GM19240 (cell line): ENCODE measurements at regions not wholly inside any gene's neighbourhood (a gene's known extent, or its start where the extent isn't known, plus 50 kb on each side); places are given as distances from the start of the nearest gene placed in this dataset.
"Not testable (repeated sequence)": the region's sequence is repeated elsewhere in the genome, so short reads cannot be mapped to it uniquely, and the experiment has no call there.

Experiments
- DNase-seq: peaks from one replicate; pipeline ENCODE4 v3.0.0; 2011; ENCODE audit warnings: low spot score; ENCODE audit not compliant: insufficient read length

- DNase-seq = no peak
Observed at GRCh38 chrX:74251006-74251930, 52.7 kb upstream of the ZCCHC13 start.

- no peak for DNase-seq
Observed at GRCh38 chrX:74250574-74250973, 53.4 kb upstream of the ZCCHC13 start.

- no peak for DNase-seq
Observed at GRCh38 chrX:74249963-74250362, 54.0 kb upstream of the ZCCHC13 start.

DNA sequence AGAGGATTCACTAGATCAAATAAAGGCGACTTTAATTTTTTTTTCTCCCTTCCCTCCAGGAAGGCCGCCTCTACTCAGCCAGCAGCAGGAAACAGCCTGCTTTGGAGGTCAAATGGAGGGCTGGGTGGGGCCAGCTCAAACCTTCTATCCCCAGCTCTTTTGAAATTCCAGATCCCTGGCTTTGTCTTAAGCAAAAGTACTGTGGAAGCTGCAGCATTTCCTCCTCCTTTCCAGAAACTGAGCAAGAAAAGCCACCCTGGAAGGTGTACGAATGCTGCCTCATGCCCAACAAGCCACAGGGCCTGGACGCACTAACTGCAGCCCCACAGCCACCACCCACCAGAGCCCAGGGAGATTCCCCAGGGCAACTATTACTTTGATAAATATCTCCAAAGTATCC is 55.1 kb upstream of the ZCCHC13 start:
- no peak for DNase-seq

DNA sequence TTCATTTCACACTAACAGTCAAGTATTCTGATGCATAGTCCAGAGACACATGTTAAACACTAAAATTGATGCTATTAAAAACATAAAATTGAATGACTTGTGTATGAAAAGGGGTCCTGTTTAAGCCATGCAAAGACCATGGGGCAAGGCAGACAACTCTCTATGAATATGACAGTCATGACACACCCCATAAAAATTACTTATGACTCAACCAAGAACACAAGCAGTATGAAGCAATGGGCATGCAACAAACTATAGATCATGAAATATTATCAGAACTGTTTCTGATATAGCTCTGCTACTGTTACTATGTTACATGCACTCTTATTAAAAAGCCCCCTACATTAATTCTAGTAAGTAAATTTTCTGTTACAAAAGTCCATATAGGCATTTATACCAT is 57.5 kb upstream of the ZCCHC13 start:
- DNase-seq = no peak

DNA sequence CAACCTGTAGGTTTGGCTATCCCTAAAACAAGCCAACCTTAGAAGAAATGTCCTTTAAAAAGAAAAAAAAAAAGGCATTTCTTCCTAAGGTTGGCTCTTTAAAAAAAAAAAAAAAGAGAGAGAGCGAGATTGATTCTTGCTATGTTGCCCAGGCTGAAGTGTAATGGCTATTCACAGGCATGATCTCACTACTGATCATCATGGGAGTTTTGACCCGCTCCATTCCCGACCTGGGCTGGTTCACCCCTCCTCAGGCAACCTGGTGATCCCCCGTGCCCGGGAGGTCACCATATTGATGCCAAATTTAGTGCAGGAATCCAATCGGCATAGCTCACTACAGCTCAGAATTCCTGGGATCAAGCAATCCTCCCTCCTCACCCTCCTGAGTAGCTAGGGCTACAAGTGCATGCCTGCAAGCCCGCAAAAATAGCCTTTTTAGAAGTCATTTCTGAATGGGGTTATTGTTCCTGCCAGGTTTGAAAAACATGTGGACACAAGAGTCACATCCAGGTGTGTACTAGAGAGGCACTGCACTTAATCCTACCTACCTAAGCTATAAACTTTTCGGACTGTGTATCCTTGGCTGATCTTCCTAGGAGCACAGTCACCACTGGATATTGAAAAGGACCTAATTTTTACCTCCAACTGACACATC is 61.4 kb upstream of the ZCCHC13 start:
- no peak for DNase-seq

DNA sequence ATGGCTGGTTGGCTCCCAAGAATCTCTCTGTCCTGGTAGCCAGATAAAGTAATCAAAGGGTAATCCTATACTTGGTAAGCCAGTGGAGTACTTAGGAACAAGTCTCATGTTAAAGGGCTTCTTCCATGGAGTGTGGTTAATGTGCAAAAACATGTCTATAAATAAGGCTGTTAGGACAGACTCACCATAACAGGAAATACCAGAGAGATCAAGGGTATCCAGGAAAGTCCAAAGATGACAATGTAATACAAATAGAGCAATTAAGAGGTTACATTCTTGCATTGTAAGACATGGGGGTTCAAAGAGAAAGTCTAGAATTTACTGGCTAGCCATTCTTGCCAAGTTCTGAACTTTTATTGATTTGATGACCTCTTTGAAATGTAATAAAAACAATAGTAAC is 61.9 kb upstream of the ZCCHC13 start:
- DNase-seq = no peak

GRCh38 chrX:74238771-74239170 is 65.2 kb upstream of the ZCCHC13 start:
- DNase-seq = no peak

GRCh38 chrX:74234818-74235217 is 69.2 kb upstream of the ZCCHC13 start:
- DNase-seq = no peak

DNA sequence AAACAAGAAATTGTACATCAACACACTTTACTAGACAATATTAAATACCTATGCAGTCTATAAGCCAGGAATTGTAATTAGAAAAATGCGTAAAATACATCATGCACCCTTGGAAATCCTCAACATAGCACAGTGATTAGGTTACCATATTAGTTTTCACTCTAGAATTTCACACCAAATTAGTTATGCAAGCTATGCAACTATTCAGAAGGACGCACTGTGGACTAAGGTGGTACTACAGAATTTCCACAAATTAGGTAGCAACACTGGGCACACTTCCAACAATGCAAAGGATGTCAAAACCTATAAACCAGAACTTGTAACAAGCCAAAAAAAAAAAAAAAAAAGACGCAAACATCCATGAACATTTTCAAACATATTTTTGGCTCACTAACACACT is 71.1 kb upstream of the ZCCHC13 start:
- no peak for DNase-seq

DNA sequence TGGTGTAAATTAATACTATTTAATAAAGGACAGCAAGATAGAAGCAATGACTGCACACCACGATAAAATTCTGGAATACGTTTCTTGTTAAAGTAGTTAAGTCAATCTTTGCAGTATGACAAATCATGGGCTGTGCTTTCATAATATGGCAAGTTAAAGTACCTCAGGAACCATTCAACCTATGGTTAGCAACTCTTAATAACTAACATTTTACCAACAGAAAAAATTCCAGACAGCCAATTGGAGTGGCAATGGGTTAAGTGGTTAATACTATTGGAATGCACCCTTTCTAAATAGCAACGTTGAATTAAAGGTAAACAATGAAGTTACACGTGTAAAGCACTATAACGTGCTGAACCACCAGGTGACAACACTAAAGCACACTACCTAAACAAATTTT is 72.4 kb upstream of the ZCCHC13 start:
- DNase-seq = no peak

DNA sequence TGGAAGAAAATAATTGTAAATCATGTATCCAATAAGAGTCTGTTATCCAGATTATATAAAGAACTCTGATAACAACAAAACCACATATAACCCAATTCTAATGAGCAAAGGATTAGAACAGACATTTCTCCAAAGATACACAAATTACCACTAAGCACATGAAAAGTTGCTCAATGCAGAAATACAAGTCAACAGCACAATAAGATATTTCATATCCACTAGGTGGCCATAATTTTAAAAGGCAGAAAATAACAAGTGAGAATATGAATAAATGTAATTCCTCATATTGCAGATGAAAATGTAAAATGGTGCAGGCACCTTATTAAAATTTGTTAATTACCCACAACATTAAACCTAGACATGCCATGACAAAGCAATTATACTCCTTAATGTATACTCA is 73.9 kb upstream of the ZCCHC13 start:
- no peak for DNase-seq

DNA sequence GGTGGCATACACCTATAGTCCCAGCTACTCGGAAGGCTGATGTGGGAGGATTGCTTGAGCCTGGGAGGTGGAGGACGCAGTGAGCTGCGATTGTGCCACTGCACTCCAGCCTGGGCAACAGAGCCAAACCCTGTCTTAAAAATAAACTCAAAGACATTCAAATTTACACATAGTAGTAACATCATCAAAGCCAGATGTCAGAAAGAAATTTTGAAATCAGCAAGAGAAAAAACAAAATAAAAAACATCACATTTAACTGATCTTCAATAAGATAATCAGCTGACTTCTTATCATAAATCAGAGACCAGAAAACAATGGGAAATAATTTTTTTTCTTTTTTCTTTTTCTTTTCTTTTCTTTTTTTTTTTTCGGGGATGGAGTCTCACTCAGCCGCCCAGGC is 78.9 kb upstream of the ZCCHC13 start:
- DNase-seq = no peak

GRCh38 chrX:74220277-74220676 is 83.7 kb upstream of the ZCCHC13 start:
- no peak for DNase-seq

DNA sequence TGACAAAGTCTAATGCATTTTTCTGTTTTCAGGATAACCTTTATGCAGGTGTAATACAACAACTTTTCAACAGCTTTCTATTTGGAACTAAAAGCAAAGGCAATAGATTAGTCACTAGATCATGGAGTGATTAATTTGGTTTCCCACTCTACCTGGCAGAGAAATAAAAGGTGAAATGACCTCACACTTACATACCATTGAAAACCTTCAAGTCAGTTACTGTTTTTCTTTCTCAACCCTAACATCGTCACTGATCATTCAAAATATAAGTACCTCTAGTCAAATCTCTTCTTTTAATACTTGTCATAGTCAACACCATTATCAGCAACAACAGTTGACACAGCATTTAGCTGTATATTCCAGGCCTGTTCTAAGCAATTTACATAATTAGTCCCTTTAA is 85.1 kb upstream of the ZCCHC13 start:
- no peak for DNase-seq

DNA sequence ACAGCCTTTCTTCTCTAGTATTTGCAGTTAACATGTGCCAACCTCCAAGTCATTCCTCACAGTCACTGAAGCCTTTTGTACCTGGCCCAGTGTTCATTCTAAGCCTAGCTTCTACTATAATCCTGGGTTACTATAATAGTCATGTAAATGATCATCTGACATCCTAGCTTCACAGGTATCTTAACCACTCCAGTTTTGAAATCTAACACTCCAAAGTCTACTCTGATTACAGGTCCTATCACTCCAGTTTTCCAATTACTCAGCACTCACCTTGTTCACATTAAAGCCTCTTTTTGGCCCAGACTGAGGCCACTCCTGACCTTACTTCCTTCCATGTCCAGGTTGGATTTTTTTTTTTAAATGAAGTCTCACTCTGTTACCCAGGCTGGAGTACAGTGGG is 87.6 kb upstream of the ZCCHC13 start:
- DNase-seq = no peak

GRCh38 chrX:74211911-74212310 is 92.1 kb upstream of the ZCCHC13 start:
- no peak for DNase-seq

- DNase-seq = no peak
Observed at GRCh38 chrX:74207539-74207938, 96.4 kb upstream of the ZCCHC13 start.

DNA sequence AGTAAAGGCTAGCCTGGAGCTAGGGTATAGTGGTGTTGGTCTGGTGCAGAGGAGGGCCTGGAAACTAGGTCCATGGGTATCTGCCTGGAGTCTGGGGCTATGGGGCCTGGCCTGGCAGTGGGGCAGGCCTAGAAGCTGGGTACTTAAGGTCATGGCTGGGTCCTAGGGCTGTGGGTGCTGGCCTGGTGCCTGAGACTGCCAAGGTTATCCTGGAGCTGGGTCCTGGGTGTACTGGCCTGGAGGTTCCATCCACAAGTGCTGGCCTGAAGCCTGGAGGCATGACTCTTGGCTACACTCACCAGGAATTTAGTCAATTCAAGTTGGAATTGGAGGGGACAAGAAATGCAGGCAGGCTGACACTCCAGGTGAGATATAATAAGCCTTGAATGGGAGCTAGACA is 108.4 kb upstream of the ZCCHC13 start:
- DNase-seq = no peak

- no peak for DNase-seq
Observed at GRCh38 chrX:74195120-74195519, 108.9 kb upstream of the ZCCHC13 start.

DNA sequence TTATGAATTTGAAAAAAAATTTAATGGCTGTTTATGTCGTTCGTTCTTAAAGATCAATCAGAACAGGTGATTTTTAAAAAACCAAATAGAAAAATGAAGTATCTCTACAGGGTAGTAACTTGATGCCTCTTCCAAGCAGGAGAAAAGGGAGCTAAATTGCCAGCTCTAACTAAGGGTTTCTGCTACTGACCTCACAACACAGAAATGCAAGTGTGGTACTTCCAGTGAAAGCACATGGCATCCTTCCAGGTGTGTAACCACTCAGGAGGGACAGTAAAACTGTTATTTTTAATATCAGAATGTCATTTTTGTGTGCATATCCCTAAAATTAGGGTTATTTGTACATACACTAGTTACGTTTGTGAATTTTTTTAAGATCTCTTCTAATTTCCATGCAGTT is 116.8 kb upstream of the ZCCHC13 start:
- DNase-seq = no peak

- DNase-seq = not testable (repeated sequence)
Observed at GRCh38 chrX:74183047-74183446, 120.9 kb upstream of the ZCCHC13 start.

GRCh38 chrX:74181976-74182375 is 122.0 kb upstream of the ZCCHC13 start:
- DNase-seq = not testable (repeated sequence)
